GM12865 (cell line): ENCODE measurements at regions not wholly inside any gene's neighbourhood (a gene's known extent, or its start where the extent isn't known, plus 50 kb on each side); places are given as distances from the start of the nearest gene placed in this dataset.
"Not testable (repeated sequence)": the region's sequence is repeated elsewhere in the genome, so short reads cannot be mapped to it uniquely, and the experiment has no call there.

ENCODE experiments used
- DNase-seq: peaks from one replicate; pipeline ENCODE4 v3.0.0; 2010; ENCODE audit warnings: low read depth
- H3K4me3 ChIP-seq: 2 replicates; pipeline ENCODE4 v1.5.1; 2011; ENCODE audit warnings: mild to moderate bottlenecking, low read depth, low read length, control low read depth
- TF ChIP-seq, protein P1 (sequence below): IDR thresholded peaks from 2 replicates; pipeline ENCODE4 v1.5.1; 2011; ENCODE audit warnings: low read length, control low read depth, low read depth, inconsistent platforms; ENCODE audit not compliant: insufficient read depth; ENCODE audit errors: missing control alignments

DNA sequence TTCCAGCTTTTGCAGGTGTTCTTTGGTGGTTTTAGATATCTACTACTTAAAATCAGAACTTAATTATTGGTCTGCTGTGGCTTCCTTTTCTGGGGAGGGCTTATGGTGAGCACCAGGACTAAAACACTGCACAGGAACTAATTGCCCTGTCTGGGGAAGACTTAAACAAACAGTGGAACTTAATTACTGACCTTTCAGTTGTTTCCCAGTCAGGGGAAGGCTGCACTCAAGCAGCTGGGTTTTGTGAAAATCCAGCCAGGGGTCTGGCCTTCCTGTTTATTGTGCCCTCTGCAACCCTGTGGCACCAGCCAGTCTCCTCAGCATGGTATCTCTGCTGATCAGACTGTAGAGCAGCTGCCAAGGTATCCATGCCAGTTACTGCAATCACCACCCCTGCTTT lies 398.2 kb downstream of the ADCYAP1 start:
- DNase-seq, result no peak
- TF ChIP-seq, protein P1, sequence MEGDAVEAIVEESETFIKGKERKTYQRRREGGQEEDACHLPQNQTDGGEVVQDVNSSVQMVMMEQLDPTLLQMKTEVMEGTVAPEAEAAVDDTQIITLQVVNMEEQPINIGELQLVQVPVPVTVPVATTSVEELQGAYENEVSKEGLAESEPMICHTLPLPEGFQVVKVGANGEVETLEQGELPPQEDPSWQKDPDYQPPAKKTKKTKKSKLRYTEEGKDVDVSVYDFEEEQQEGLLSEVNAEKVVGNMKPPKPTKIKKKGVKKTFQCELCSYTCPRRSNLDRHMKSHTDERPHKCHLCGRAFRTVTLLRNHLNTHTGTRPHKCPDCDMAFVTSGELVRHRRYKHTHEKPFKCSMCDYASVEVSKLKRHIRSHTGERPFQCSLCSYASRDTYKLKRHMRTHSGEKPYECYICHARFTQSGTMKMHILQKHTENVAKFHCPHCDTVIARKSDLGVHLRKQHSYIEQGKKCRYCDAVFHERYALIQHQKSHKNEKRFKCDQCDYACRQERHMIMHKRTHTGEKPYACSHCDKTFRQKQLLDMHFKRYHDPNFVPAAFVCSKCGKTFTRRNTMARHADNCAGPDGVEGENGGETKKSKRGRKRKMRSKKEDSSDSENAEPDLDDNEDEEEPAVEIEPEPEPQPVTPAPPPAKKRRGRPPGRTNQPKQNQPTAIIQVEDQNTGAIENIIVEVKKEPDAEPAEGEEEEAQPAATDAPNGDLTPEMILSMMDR, result no peak
- no peak overlapping the region for H3K4me3 ChIP-seq

DNA sequence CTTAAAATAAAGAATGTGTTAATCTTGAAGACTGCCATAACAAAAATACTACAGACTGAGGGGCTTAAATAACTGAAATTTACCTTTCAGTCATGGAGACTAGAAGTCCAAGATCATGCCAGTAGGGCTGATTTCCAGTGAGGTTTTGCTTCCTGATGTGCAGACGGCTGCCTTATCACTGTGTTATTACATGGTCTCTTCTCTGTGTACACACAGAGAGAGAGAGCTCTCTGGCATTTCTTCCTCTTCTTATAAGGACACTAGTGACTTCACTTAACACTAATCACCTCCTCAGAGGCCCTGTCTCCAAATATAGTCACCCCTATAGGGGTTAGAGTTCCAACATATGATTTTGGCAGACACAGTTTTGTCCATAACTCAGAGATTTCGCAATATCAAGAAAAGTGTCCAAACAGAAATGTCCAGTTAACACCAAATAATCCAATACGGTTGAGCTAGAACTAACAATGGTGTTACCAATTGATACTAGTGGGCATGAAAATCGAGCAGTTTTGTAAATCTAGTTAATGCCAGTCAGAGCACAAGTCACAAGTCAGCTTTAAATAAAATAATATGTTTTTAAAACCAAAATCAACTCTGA lies 399.8 kb downstream of the ADCYAP1 start:
- TF ChIP-seq, protein P1, result no peak
- DNase-seq, result no peak
- no peak overlapping the region for H3K4me3 ChIP-seq

DNA sequence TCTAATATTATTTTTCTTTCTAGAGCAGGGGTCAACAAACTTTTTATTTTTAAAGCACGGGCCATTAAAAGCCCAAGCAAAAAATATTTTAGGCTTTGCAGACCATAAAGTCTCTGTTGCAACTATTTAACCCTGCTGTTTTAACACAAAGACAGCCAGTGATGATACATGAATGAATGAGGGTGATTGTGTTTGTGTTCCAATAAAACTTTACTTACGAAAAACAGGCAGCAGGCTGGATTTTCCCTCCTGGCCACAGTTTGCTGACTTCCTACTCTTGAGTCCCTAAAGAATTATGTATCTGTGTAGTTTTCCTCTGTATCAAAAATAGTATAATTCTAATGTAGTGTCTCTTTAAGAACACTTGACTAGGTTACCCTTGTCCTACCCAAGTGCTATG lies 402.0 kb downstream of the ADCYAP1 start:
- DNase-seq, result no peak
- TF ChIP-seq, protein P1, result no peak
- H3K4me3 ChIP-seq, result no peak overlapping the region

DNA sequence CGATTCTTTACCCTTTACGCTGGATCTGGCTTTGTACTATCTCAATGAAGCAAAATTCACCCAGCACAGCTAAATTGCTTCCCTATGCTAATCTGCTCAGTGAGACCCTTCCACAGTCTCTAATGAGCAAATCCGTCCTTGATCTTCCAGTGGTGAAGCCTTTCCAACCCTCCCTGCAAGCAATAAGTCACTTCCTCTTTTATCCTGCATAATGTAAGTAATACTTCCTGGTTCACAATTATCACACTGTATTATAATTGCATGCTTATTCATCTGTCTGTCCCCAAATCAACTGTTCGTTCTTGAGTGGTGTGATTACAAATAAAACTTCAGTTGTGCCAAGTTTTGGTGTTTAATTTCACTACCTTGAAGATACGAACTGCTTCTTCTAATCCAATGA lies 404.0 kb downstream of the ADCYAP1 start:
- TF ChIP-seq, protein P1, result no peak
- no peak overlapping the region for H3K4me3 ChIP-seq
- DNase-seq, result no peak

DNA sequence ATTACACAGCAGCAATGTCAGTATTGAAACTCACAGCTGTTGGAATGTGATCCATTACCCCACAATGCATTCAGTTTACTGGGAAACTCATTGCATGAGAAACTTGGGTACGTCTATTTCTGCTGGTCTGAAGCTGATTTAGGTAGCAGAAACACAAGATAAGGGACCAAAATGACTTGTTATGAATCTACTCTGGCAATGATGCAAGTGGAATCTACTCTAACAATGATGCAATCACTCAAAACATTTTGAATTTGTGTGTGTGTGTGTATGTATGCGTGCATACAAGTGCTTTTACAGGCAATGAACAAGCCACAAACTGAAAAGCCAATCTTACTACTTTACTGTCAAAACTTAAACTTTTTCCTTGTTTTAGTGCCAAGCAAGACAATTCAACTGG lies 406.7 kb downstream of the ADCYAP1 start:
- no peak overlapping the region for H3K4me3 ChIP-seq
- TF ChIP-seq, protein P1, result no peak
- DNase-seq, result no peak

DNA sequence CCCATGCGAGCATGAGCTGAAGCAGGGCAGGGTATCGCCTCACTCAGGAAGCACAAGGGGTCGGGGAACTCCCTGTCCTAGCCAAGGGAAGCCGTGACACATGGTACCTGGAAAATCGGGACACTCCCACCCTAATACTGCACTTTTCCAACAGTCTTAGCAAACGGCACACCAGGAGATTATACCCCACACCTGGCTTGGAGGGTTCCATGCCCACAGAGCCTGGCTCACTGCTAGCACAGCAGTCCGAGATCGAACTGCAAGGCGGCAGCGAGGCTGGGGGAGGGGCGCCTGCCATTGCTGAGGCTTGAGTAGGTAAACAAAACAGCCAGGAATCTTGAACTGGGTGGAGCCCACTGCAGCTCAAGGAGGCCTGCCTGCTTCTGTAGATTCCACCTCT lies 430.7 kb downstream of the ADCYAP1 start:
- not testable (repeated sequence) for DNase-seq, H3K4me3 ChIP-seq

DNA sequence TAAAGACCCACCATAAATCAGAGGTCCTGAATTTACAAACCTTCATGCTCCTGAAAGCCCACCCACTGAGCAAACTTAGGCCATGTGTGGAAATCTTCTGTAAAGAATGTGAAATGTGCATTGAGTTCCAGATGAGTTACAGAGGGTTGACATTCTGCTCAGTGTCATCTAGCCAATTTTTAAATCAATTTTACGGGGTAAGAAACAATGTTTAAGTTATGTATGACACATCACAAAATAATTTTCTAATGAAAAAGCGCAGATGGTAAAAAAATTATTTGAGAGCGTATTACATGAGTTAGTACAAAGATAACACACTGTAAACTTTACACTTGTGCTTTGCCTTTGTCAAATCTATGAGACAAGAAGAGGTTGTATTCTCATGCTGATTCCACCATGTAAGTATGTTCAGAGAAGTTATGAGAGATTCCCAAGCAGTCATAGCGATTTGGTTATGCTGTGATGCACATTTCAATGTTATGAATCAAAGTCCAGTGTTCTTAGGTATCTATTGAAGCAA lies 446.3 kb downstream of the ADCYAP1 start:
- DNase-seq, result no peak
- H3K4me3 ChIP-seq, result no peak overlapping the region
- TF ChIP-seq, protein P1, result no peak
